ENCODE measurements at regions not wholly inside any gene's neighbourhood (a gene's known extent, or its start where the extent isn't known, plus 50 kb on each side); places are given as distances from the start of the nearest gene placed in this dataset.

GRCh38 chr7:68393051-68393450 lies 1205.2 kb upstream of the AUTS2 start:
- TF ChIP-seq CTCF (IDR thresholded peaks at IDR 0.05) (no peak), POLR2A (IDR thresholded peaks at IDR 0.05) (no peak), EP300 (IDR thresholded peaks at IDR 0.05) (no peak)

Measured in ovary (tissue), 3 donors.